NCI-H128 (cell line): ENCODE measurements at regions not wholly inside any gene's neighbourhood (a gene's known extent, or its start where the extent isn't known, plus 50 kb on each side); places are given as distances from the start of the nearest gene placed in this dataset.

ENCODE experiments used
- DNase-seq: peaks from one replicate; lab custom pipeline; 2025; ENCODE audit not compliant: unreplicated experiment; lab: John Stamatoyannopoulos, UW

- no peak for DNase-seq
Observed at GRCh38 chr1:175865041-175865766, 121.8 kb upstream of the TNR start.

DNA sequence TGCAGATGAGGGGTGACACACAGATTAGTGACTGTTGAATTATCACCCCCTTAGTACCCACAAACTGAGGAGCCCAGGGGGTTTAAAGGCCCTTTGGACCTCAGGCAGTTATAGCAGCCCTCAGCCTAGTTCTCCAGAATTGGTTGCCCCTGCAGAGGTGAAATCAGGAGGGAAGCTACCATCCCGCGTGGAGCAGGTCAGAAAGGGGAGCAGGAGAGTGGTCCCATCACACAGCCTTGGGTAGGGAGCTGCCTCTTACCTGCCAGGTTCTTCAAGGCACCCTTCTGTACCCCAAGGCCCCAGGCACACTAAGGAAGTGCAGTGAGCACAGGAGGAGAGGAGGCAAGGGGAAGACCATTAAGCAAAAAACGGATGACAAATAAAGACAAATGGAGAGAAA, 121.2 kb upstream of the TNR start:
- no peak for DNase-seq

GRCh38 chr1:175864183-175864582, 120.8 kb upstream of the TNR start:
- no peak for DNase-seq

DNA sequence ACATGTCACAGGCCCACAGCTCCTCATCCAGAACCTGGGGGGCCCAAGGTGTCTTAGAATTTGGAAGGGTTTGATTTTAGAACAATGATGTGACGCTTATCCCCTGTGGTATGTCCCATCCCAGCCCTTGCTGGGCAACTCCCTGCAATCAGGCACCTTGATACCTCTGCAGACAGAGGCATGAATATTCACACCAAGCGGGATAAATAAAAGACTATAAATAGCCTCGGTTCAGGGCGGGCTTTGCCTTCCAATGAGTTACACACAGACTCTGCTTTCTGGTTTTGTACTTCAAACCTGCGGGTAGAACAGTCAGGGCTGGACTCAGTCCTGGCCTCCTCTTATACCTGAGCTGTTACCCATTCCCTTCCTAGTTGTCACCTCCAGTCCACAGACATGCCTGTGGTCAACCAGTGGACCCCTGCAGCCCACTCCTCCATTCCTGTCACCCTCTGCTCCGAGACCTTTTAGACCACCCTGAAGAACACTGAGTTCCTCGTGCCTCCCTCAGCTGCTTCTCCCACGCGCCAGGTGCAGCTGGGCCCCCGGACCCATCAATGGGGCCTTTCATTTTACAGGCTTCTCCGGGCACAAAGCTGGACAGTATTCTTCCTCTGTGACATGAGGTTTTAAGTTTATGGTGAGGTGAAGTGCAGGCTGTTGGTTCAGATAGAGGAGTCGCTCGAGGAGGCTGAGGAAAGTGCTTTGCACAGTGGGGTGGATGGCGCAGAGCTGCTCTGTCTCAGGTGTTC, 120.1 kb upstream of the TNR start:
- no peak for DNase-seq

GRCh38 chr1:175862408-175862807, 119.0 kb upstream of the TNR start:
- no peak for DNase-seq

- no peak for DNase-seq
Observed at GRCh38 chr1:175861626-175862367, 118.4 kb upstream of the TNR start.

- no peak for DNase-seq
Observed at GRCh38 chr1:175857756-175858155, 114.4 kb upstream of the TNR start.

DNA sequence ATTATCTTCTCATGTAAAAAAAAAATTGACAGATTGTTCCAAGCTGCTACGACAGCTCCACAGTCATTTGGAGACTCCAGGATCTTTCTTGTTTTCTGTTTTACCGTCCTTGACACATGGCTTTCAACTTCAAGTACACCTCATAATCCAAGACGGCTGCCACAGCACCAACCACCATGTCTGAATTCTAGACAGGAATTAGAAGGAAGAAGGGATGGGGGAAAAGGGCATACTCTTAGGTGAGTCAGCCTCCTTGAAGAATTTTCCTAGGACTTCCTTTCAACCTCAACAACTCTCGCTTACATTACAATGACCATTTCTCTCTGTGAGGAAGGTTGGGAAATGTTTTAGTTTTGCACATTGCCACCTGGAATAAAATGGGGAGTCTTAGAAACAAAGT, 110.3 kb upstream of the TNR start:
- no peak for DNase-seq

DNA sequence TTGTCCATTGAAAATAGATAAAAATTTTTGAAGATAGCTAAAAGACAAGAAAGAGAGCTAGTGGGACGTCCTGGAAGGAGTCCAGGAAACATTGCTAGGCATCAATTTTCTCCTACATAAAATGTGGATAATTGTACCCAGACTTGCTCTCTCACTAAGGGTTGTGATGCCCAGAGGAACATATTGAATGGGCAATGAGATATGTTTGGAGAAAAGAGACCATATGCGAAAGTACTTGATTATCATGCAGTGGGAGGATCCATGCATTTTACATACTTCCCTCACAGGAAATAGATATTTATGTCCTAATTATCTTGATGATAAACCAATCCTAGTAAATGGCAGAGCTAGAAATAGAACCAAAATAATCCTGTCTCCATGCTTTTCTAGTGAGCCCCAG, 108.4 kb upstream of the TNR start:
- no peak for DNase-seq

DNA sequence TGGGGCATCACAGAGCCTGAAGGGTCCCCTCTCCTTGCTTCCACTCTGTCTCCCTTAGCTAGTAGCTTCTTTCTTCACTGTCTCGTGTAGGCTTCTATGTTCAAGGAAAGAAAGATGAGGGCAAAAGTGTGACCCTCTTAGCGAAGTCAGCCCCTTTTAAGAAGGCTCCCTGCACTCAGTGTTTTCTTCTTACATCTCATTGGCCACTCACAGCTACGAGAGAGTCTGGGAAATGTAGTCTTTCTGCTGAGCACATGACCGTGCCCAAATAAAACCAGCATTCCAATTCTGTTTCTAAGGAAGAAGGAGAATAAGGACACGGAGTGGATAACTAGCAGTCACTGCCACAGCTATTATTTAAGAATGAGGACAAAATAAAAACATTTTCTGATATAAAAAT, 104.9 kb upstream of the TNR start:
- DNase-seq: no peak

DNA sequence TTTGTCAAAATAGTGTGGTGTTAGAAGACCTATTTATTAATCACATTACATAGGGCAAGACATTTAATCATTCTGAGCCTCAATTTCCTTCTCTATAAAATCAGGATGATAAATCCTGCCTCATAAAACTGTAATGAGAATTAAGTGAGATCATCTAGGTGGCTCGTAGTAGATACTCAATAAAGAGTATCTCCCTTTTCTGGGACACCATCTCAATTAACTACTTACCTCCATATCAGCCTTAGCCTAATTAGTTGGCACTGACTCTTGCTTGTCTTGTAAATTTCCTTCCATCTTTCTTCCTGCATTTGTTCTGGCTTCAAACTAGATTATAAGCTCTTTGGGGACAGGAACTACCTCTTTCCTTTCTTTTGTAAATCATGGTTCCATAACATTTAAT, 102.6 kb upstream of the TNR start:
- DNase-seq: no peak

DNA sequence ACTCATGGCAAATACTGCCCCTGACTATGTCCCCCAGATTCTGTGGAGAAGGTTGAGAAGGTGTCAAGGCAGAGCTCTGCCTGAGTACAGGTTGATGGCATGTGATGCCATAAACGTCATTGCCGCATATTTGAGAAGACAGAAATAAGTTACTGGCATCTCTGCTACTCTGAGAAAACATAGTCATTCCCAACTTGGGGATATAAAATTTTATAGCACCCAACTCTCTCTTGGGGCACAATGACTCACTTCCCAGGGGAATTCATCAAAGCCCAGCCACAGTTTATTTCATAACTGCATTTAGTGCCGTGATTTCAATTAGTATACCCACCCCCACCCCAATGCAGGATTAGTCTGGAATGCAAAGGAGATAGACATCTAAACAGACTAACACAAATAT, 101.9 kb upstream of the TNR start:
- DNase-seq: no peak

DNA sequence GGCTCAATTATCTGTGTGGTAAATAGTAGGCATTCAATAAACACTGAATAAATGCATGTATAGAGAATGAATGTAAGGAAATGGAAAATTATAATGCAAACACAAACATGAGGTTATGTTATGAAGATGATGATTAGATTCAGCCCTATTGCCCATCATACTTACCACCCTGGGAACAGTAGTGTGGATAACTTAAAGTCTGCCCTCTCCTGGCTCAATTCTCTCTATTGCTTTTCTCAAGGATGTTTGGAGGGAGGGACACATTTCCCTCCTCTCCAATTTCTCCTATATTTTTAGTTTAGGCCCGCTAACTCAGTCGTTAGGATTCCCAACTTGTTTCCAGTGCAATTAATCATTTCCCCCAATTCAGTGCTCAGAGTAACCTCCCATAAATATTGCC, 101.5 kb upstream of the TNR start:
- no peak for DNase-seq

GRCh38 chr1:175842550-175842949, 99.2 kb upstream of the TNR start:
- no peak for DNase-seq

- peak; percentile 5 for DNase-seq
Observed at GRCh38 chr1:175841738-175842187, 98.4 kb upstream of the TNR start.

DNA sequence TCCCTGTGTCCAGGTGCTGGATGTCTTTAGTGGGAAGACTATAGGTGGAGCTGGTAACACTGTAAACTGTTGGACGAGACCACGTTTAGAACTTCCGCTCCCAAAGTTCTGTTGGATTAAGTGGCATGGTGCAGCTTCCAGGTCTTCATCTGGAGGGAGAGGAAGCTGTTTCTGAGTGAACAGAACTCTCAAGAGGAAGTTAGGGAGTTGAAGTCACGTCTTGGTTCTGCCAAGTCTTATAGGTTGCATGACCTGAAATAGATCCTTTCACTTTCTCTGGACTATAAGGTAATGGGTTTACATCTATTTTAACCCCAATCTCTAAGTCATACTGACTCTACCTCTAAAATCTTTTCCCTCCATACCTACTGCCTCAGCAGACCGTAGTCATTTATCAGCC, 97.4 kb upstream of the TNR start:
- DNase-seq: no peak

DNA sequence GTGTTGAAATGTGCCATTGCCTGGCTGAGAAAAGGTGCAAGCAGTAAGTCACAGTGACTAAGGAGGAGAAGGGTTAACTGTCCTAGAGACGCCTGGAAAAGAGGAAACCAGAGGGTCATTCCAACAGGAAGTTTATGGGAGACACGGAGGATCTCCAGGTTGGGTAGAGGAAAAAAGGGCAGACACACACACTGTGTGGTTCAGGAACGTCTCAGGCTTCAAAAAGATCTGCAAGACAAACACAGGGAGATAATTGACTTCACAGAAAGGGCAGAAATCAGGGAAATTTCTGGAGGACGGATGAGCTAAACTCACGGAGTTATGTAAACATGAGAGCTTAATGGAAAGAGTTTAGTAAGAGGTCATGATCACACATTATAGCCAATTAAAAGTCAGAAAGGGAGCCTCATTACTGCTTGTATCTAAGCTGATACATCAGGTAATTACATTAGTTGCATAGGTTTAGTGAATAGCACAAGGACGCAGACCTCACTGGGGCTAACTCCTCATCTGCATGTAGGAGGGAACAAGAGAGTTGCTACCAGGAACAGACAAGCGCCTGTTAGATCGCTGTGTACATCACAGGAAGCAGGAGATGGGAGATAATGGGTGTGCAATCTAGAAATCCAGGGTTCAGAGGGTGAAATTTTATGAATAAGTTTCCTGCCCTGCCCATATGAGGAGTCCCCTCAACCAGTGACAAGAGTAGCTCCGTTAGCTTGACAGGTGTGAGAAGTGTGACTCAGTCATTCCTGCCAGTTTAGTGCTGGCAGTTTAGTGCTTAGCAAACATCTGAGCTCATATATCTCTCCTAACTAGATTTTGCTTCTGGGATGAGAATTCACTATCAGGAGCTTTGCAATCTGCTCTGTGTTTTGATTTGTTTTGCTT, 96.6 kb upstream of the TNR start:
- DNase-seq: no peak

GRCh38 chr1:175834597-175834996, 91.2 kb upstream of the TNR start:
- DNase-seq: no peak

GRCh38 chr1:175833951-175834350, 90.6 kb upstream of the TNR start:
- no peak for DNase-seq

- DNase-seq: no peak
Observed at GRCh38 chr1:175833502-175833901, 90.1 kb upstream of the TNR start.

GRCh38 chr1:175830500-175830899, 87.1 kb upstream of the TNR start:
- DNase-seq: no peak
